NCI-H2029 treated with DMSO at 0.1 percent for 48 hours (cell line): ENCODE measurements at regions not wholly inside any gene's neighbourhood (a gene's known extent, or its start where the extent isn't known, plus 50 kb on each side); places are given as distances from the start of the nearest gene placed in this dataset.
A peak's percentile ranks its signal among the peaks of the same experiment; 100 is the strongest.

Source experiments
- DNase-seq: peaks from one replicate; lab custom pipeline; 2025; lab: John Stamatoyannopoulos, UW

- DNase-seq: no peak
Measured at GRCh38 chr12:20967756-20968155, 157.3 kb downstream of the SLCO1B3 start.

- DNase-seq: no peak
Measured at GRCh38 chr12:20969766-20970165, 159.3 kb downstream of the SLCO1B3 start.

- DNase-seq: no peak
Measured at GRCh38 chr12:20985399-20985798, 145.6 kb upstream of the SLCO1B1 start.

- DNase-seq: no peak
Measured at GRCh38 chr12:21001778-21002177, 129.2 kb upstream of the SLCO1B1 start.

- DNase-seq: no peak
Measured at GRCh38 chr12:21025656-21026055, 105.3 kb upstream of the SLCO1B1 start.

- DNase-seq: peak; percentile 61
Measured at GRCh38 chr12:21026302-21026701, 104.7 kb upstream of the SLCO1B1 start.

- no peak for DNase-seq
Measured at GRCh38 chr12:21054334-21054733, 76.7 kb upstream of the SLCO1B1 start.

GRCh38 chr12:21065845-21066244, 65.1 kb upstream of the SLCO1B1 start:
- DNase-seq: no peak

- DNase-seq: no peak
Measured at GRCh38 chr12:21073129-21073528, 57.9 kb upstream of the SLCO1B1 start.

GRCh38 chr12:21073822-21074460, 57.1 kb upstream of the SLCO1B1 start:
- DNase-seq: no peak
